ENCODE measurements at regions not wholly inside any gene's neighbourhood (a gene's known extent, or its start where the extent isn't known, plus 50 kb on each side); places are given as distances from the start of the nearest gene placed in this dataset.

GRCh38 chr12:111166779-111167540, 201.9 kb downstream of the PHETA1 start:
- Histone ChIP-seq H3K4me3 (ENCODE audit: low read depth in 1 of 5, low read length in 5 of 5) (no peak overlapping the region), H3K4me1 (ENCODE audit: control insufficient read depth in 5 of 5, insufficient read depth in 5 of 5, low read length in 5 of 5) (peaks cover 0 to 16% (median 4%) of the 10 kb centered on the region in 5 donors), H3K9ac (ENCODE audit: low read length in 5 of 5) (no peak overlapping the region), H3K36me3 (ENCODE audit: control insufficient read depth in 5 of 5, insufficient read depth in 5 of 5, low read length in 5 of 5) (no peaks in the 10 kb centered on the region), H3K27me3 (ENCODE audit: control insufficient read depth in 5 of 5, insufficient read depth in 4 of 5, low read length in 5 of 5) (peaks cover 4 to 30% (median 15%) of the 10 kb centered on the region in 5 donors), H3K27ac (ENCODE audit: low read depth, low read length) (no peak overlapping the region), H3K9me3 (ENCODE audit: control insufficient read depth in 5 of 5, low read length in 5 of 5) (no peaks in the 10 kb centered on the region)

- peaks cover 0 to 3% (median 0%) of the 10 kb centered on the region in 5 donors for H3K4me1 ChIP-seq (ENCODE audit: control insufficient read depth in 5 of 5, insufficient read depth in 5 of 5, low read length in 5 of 5)
- no peaks in the 10 kb centered on the region for H3K9me3 ChIP-seq (ENCODE audit: control insufficient read depth in 5 of 5, low read length in 5 of 5)
- H3K4me3 ChIP-seq (ENCODE audit: low read depth in 1 of 5, low read length in 5 of 5), result no peak overlapping the region
- no peak overlapping the region for H3K27ac ChIP-seq (ENCODE audit: low read depth, low read length)
- H3K27me3 ChIP-seq (ENCODE audit: control insufficient read depth in 5 of 5, insufficient read depth in 4 of 5, low read length in 5 of 5), result peaks cover 4 to 22% (median 16%) of the 10 kb centered on the region in 5 donors
- H3K36me3 ChIP-seq (ENCODE audit: control insufficient read depth in 5 of 5, insufficient read depth in 5 of 5, low read length in 5 of 5), result no peaks in the 10 kb centered on the region
- no peak overlapping the region for H3K9ac ChIP-seq (ENCODE audit: low read length in 5 of 5)
These were observed 203.9 kb downstream of the PHETA1 start for GRCh38 chr12:111164833-111165525.

DNA sequence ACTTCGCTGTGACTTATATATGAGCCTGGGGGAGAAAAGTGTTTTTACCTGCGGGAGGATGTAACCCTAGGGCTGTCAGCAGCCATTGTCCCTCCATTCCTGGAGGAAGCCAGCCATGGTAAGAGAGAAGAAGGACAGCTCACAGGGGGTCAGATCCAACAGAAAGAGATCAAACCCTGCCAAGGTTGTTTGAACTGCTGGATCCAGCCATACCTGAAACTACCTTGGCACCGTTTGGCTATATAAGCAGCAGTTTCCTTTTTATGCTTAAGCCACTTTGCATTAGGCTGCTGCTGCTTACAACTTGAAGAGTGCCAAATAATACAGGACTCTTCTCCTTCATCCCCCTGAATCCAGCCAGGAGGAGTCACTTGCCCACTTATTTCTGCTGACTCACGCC, 205.5 kb downstream of the PHETA1 start:
- H3K9ac ChIP-seq (ENCODE audit: low read length in 5 of 5), result no peak overlapping the region
- H3K4me3 ChIP-seq (ENCODE audit: low read depth in 1 of 5, low read length in 5 of 5), result no peak overlapping the region
- no peaks in the 10 kb centered on the region for H3K36me3 ChIP-seq (ENCODE audit: control insufficient read depth in 5 of 5, insufficient read depth in 5 of 5, low read length in 5 of 5)
- no peaks in the 10 kb centered on the region for H3K9me3 ChIP-seq (ENCODE audit: control insufficient read depth in 5 of 5, low read length in 5 of 5)
- no peak overlapping the region for H3K27ac ChIP-seq (ENCODE audit: low read depth, low read length)
- H3K4me1 ChIP-seq (ENCODE audit: control insufficient read depth in 5 of 5, insufficient read depth in 5 of 5, low read length in 5 of 5), result no peaks in the 10 kb centered on the region
- H3K27me3 ChIP-seq (ENCODE audit: control insufficient read depth in 5 of 5, insufficient read depth in 4 of 5, low read length in 5 of 5), result peaks cover 0 to 16% (median 13%) of the 10 kb centered on the region in 5 donors

DNA sequence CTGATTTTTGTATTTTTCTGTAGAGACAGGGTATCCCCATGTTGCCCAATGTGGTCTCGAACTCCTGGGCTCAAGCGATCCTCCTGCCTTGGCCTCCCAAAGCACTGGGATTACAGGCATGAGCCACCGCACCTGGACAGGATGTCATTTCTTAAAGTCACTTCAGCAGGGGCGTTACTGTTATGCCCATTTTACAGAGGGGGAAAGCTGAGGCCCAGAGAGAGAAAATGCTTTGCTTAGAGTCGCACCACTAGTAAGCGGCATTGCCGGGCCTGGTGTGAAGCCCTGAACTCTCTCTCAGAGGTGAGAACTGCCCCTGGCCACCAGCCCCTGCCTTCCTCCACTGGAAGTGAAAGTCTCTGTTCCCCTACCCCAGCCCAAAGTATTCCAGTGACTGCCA, 207.0 kb downstream of the PHETA1 start:
- Histone ChIP-seq H3K4me1 (ENCODE audit: control insufficient read depth in 5 of 5, insufficient read depth in 5 of 5, low read length in 5 of 5) (no peaks in the 10 kb centered on the region), H3K36me3 (ENCODE audit: control insufficient read depth in 5 of 5, insufficient read depth in 5 of 5, low read length in 5 of 5) (no peaks in the 10 kb centered on the region), H3K27ac (ENCODE audit: low read depth, low read length) (no peak overlapping the region), H3K9me3 (ENCODE audit: control insufficient read depth in 5 of 5, low read length in 5 of 5) (no peaks in the 10 kb centered on the region), H3K27me3 (ENCODE audit: control insufficient read depth in 5 of 5, insufficient read depth in 4 of 5, low read length in 5 of 5) (peaks cover 0 to 16% (median 11%) of the 10 kb centered on the region in 5 donors), H3K4me3 (ENCODE audit: low read depth in 1 of 5, low read length in 5 of 5) (no peak overlapping the region), H3K9ac (ENCODE audit: low read length in 5 of 5) (no peak overlapping the region)

DNA sequence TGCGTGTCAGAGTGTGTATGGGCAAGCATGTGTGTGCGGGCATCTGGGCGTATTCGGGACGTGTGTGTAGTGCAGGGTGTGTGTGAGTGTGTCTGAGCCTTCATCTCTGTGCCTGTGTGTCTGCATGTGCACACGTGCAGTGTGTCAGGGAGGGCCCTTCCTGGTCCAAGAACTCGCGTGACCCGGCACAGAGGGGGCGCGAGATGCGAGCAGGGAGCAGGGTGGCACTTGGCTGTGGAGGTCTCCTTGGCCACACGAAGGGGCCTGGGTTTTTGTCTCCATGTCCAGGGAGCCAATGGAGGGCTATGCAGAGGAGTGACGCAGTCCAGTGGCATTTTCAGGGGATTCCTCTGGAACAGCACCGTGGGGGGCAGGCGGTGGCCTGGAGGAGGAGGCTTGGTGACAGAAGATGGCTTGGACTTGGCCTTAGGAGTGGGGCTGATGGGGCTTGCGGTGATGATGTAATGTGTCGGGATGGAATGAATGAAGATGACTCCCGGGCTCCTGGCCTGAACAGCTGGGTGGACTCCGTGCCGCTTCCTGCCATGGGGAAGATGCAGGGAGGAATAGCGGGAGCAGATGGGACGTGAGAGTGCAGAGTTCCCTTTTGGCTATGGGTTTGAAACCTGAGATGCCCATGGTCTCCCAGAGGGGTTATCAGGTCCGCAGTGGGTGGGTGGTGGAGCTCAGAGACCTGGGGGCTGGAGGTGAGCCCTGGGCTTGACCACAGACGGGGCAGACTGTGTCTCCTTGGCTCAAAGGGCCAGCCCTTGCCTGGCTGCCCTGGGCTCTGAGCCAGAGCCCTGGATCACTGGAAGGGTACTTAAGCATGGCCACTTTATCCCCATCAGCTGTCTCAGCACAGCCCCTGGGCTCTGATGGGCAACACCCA, 208.3 kb downstream of the PHETA1 start:
- no peaks in the 10 kb centered on the region for H3K36me3 ChIP-seq (ENCODE audit: control insufficient read depth in 5 of 5, insufficient read depth in 5 of 5, low read length in 5 of 5)
- no peak overlapping the region for H3K4me3 ChIP-seq (ENCODE audit: low read depth in 1 of 5, low read length in 5 of 5)
- H3K9ac ChIP-seq (ENCODE audit: low read length in 5 of 5), result no peak overlapping the region
- H3K27me3 ChIP-seq (ENCODE audit: control insufficient read depth in 5 of 5, insufficient read depth in 4 of 5, low read length in 5 of 5), result peaks cover 0 to 23% (median 14%) of the 10 kb centered on the region in 5 donors
- no peak overlapping the region for H3K27ac ChIP-seq (ENCODE audit: low read depth, low read length)
- no peaks in the 10 kb centered on the region for H3K9me3 ChIP-seq (ENCODE audit: control insufficient read depth in 5 of 5, low read length in 5 of 5)
- no peaks in the 10 kb centered on the region for H3K4me1 ChIP-seq (ENCODE audit: control insufficient read depth in 5 of 5, insufficient read depth in 5 of 5, low read length in 5 of 5)

GRCh38 chr12:111158992-111159391, 209.9 kb downstream of the PHETA1 start:
- Histone ChIP-seq H3K9me3 (ENCODE audit: control insufficient read depth in 5 of 5, low read length in 5 of 5) (no peaks in the 10 kb centered on the region), H3K9ac (ENCODE audit: low read length in 5 of 5) (no peak overlapping the region), H3K4me1 (ENCODE audit: control insufficient read depth in 5 of 5, insufficient read depth in 5 of 5, low read length in 5 of 5) (no peaks in the 10 kb centered on the region), H3K4me3 (ENCODE audit: low read depth in 1 of 5, low read length in 5 of 5) (no peak overlapping the region), H3K27me3 (ENCODE audit: control insufficient read depth in 5 of 5, insufficient read depth in 4 of 5, low read length in 5 of 5) (peaks cover 0 to 37% (median 23%) of the 10 kb centered on the region in 5 donors), H3K27ac (ENCODE audit: low read depth, low read length) (no peak overlapping the region), H3K36me3 (ENCODE audit: control insufficient read depth in 5 of 5, insufficient read depth in 5 of 5, low read length in 5 of 5) (no peaks in the 10 kb centered on the region)

GRCh38 chr12:111157486-111157885, 211.4 kb downstream of the PHETA1 start:
- peaks cover 0 to 40% (median 31%) of the 10 kb centered on the region in 5 donors for H3K27me3 ChIP-seq (ENCODE audit: control insufficient read depth in 5 of 5, insufficient read depth in 4 of 5, low read length in 5 of 5)
- H3K27ac ChIP-seq (ENCODE audit: low read depth, low read length), result no peak overlapping the region
- H3K4me3 ChIP-seq (ENCODE audit: low read depth in 1 of 5, low read length in 5 of 5), result no peak overlapping the region
- H3K9ac ChIP-seq (ENCODE audit: low read length in 5 of 5), result no peak overlapping the region
- no peaks in the 10 kb centered on the region for H3K9me3 ChIP-seq (ENCODE audit: control insufficient read depth in 5 of 5, low read length in 5 of 5)
- no peaks in the 10 kb centered on the region for H3K4me1 ChIP-seq (ENCODE audit: control insufficient read depth in 5 of 5, insufficient read depth in 5 of 5, low read length in 5 of 5)
- no peaks in the 10 kb centered on the region for H3K36me3 ChIP-seq (ENCODE audit: control insufficient read depth in 5 of 5, insufficient read depth in 5 of 5, low read length in 5 of 5)

DNA sequence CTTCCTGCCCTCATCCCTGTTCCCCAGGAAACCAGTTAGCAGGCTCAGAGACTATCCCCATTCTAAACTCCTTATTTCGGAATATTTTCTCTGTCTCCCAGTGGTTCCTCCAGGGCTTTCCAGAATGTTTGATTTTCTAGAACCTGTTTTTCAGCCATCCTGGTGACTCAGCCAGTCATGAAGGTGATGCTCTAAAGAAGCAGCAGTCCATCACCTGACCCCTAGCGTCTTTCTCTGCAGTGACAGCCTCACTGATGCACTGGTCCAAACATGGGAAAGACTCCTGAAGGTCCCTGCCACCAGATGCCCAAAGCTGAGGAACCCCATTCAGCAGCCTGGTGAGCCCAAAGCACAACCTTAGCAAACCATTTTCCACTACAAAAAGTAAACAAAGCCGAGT, 212.6 kb downstream of the PHETA1 start:
- Histone ChIP-seq H3K9ac (ENCODE audit: low read length in 5 of 5) (no peak overlapping the region), H3K27ac (ENCODE audit: low read depth, low read length) (no peak overlapping the region), H3K9me3 (ENCODE audit: control insufficient read depth in 5 of 5, low read length in 5 of 5) (no peaks in the 10 kb centered on the region), H3K27me3 (ENCODE audit: control insufficient read depth in 5 of 5, insufficient read depth in 4 of 5, low read length in 5 of 5) (peaks cover 0 to 40% (median 31%) of the 10 kb centered on the region in 5 donors), H3K4me3 (ENCODE audit: low read depth in 1 of 5, low read length in 5 of 5) (no peak overlapping the region), H3K4me1 (ENCODE audit: control insufficient read depth in 5 of 5, insufficient read depth in 5 of 5, low read length in 5 of 5) (no peaks in the 10 kb centered on the region), H3K36me3 (ENCODE audit: control insufficient read depth in 5 of 5, insufficient read depth in 5 of 5, low read length in 5 of 5) (no peaks in the 10 kb centered on the region)

- H3K27me3 ChIP-seq (ENCODE audit: control insufficient read depth in 5 of 5, insufficient read depth in 4 of 5, low read length in 5 of 5), result peaks cover 0 to 33% (median 25%) of the 10 kb centered on the region in 5 donors
- H3K27ac ChIP-seq (ENCODE audit: low read depth, low read length), result no peak overlapping the region
- no peak overlapping the region for H3K4me3 ChIP-seq (ENCODE audit: low read depth in 1 of 5, low read length in 5 of 5)
- no peaks in the 10 kb centered on the region for H3K9me3 ChIP-seq (ENCODE audit: control insufficient read depth in 5 of 5, low read length in 5 of 5)
- no peak overlapping the region for H3K9ac ChIP-seq (ENCODE audit: low read length in 5 of 5)
- H3K4me1 ChIP-seq (ENCODE audit: control insufficient read depth in 5 of 5, insufficient read depth in 5 of 5, low read length in 5 of 5), result no peaks in the 10 kb centered on the region
- H3K36me3 ChIP-seq (ENCODE audit: control insufficient read depth in 5 of 5, insufficient read depth in 5 of 5, low read length in 5 of 5), result no peaks in the 10 kb centered on the region
These were observed 213.4 kb downstream of the PHETA1 start for GRCh38 chr12:111155521-111155920.

All from subcutaneous abdominal adipose tissue (tissue), 5 donors.